Spleen (tissue), 11 donors: ENCODE measurements at regions not wholly inside any gene's neighbourhood (a gene's known extent, or its start where the extent isn't known, plus 50 kb on each side); places are given as distances from the start of the nearest gene placed in this dataset.

ENCODE experiments used
- DNase-seq: peaks from one replicate; pipeline ENCODE4 v3.0.0-alpha.2; 2020
- H3K27ac ChIP-seq, 8 donors: fragments of 200-600 bp; sonication (generic) in 7 of 8; 1 replicate in 4 of 8; 2 replicates in 4 of 8; pipeline versions ENCODE4 v1.5.0 to v1.8.0; 2016 to 2021; ENCODE audit warnings: inconsistent platforms in 4 of 8, mild to moderate bottlenecking in 4 of 8, moderate library complexity in 1 of 8
- H3K27me3 ChIP-seq, 7 donors: fragments of 200-600 bp; sonication (generic) in 6 of 7; replicated peaks in 1 of 7; 1 replicate in 4 of 7; 2 replicates in 3 of 7; pipeline versions ENCODE4 v1.5.0 to v1.8.0; 2016 to 2021; ENCODE audit warnings: inconsistent platforms in 3 of 7, mild to moderate bottlenecking in 1 of 7
- H3K36me3 ChIP-seq, 6 donors: fragments of 200-600 bp; sonication (generic) in 5 of 6; 1 replicate in 4 of 6; 2 replicates in 2 of 6; pipeline versions ENCODE4 v1.5.0 to v1.8.0; 2016 to 2021; ENCODE audit warnings: inconsistent platforms in 2 of 6
- H3K4me1 ChIP-seq, 6 donors: fragments of 200-600 bp; sonication (generic) in 5 of 6; 1 replicate in 3 of 6; 2 replicates in 3 of 6; pipeline versions ENCODE4 v1.5.0 to v1.8.0; 2016 to 2021; ENCODE audit warnings: inconsistent platforms in 3 of 6
- H3K4me3 ChIP-seq, 8 donors: fragments of 200-600 bp; sonication (generic) in 7 of 8; 1 replicate in 4 of 8; 2 replicates in 4 of 8; pipeline versions ENCODE4 v1.5.0 to v1.8.0; 2016 to 2021; ENCODE audit warnings: inconsistent platforms in 4 of 8, mild to moderate bottlenecking in 4 of 8, moderate library complexity in 2 of 8
- H3K9me3 ChIP-seq, 8 donors: fragments of 200-600 bp; sonication (generic) in 7 of 8; 1 replicate in 4 of 8; 2 replicates in 4 of 8; pipeline versions ENCODE4 v1.5.0 to v1.8.0; 2016 to 2021; ENCODE audit warnings: inconsistent platforms in 4 of 8
- POLR2A ChIP-seq, 3 donors: fragments of 450-650 bp; IDR thresholded peaks; one replicate each; pipeline ENCODE4 v1.5.1; 2017; ENCODE audit warnings: antibody characterized with exemption in 3 of 3, mild to moderate bottlenecking in 1 of 3
- POLR2AphosphoS5 ChIP-seq, 3 donors: sonication (generic); formaldehyde crosslinking; IDR thresholded peaks; one replicate each; pipeline ENCODE4 v1.5.1; 2017; ENCODE audit warnings: antibody characterized with exemption in 3 of 3
- WGBS, 5 donors: extraction: QIAGEN DNeasy Blood & Tissue Kit in 3 of 5; methylation state at CpG; one replicate each; pipeline versions ENCODE4 v1.1.5 to v1.1.7; 2013 to 2018; 5-methylcytosine and 5-hydroxymethylcytosine counted together
- intact Hi-C: fragments of 100-400 bp; cut with DNase I; formaldehyde crosslinking; loops from one replicate; pipeline ENCODE4 v1.15.0; 2023; ENCODE audit warnings: low total_unique reads
- TF ChIP-seq, protein P1 (sequence below), 11 experiments: fragments of 200-600 bp in 7 of 11; fragments of 450-650 bp in 4 of 11; sonication (generic) in 4 of 11; IDR thresholded peaks in 8 of 11; conservative IDR thresholded peaks in 3 of 11; 1 replicate in 7 of 11; 2 replicates in 4 of 11; pipeline versions ENCODE4 v1.4.0 to v1.8.0; 2016 to 2021; ENCODE audit warnings: antibody characterized with exemption in 11 of 11, inconsistent platforms in 4 of 11, mild to moderate bottlenecking in 1 of 11
- donor health status: healthy with polysubstance abuse.
- donor health status: DM: no; HTN: no; CAD: no; lungs with moderate emphysema.
- donor health status: DM: no; HTN: no; CAD: no.
- donor health status: Bipolar disorder and iron deficiency.
- donor health status: healthy.
- donor health status: DM: no; HTN: no; CAD: no.
- donor health status: DM: yes; HTN: yes; CAD: no.

DNA sequence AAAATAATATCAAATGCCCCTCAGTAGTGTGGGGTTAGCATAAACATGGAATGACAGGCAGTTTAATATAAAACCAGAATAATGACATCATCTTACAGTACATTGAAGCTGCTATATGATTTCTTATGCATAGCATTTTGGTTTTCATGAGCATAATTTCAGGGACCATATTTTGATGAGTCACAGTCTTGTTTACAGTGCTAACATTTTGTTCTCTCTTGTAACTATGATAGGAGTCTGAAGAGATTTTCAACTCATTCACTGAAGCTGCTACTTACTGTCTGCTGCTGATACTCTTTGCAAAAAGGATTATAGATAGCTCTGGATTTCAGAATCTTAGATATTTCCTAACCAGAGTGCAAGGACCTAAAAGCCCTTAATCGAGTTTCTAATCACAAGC is 92.6 kb upstream of the CCDC54 start:
- no peaks in the 10 kb centered on the region for H3K9me3 ChIP-seq
- intact Hi-C loops = no loop called here
- no peak for DNase-seq
- TF ChIP-seq POLR2A (IDR thresholded peaks at IDR 0.05) (no peak), POLR2AphosphoS5 (IDR thresholded peaks at IDR 0.05) (no peak)
- TF ChIP-seq, protein P1, sequence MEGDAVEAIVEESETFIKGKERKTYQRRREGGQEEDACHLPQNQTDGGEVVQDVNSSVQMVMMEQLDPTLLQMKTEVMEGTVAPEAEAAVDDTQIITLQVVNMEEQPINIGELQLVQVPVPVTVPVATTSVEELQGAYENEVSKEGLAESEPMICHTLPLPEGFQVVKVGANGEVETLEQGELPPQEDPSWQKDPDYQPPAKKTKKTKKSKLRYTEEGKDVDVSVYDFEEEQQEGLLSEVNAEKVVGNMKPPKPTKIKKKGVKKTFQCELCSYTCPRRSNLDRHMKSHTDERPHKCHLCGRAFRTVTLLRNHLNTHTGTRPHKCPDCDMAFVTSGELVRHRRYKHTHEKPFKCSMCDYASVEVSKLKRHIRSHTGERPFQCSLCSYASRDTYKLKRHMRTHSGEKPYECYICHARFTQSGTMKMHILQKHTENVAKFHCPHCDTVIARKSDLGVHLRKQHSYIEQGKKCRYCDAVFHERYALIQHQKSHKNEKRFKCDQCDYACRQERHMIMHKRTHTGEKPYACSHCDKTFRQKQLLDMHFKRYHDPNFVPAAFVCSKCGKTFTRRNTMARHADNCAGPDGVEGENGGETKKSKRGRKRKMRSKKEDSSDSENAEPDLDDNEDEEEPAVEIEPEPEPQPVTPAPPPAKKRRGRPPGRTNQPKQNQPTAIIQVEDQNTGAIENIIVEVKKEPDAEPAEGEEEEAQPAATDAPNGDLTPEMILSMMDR (IDR thresholded peaks at IDR 0.05 in 8 of 11, conservative IDR thresholded peaks at IDR 0.05 in 3 of 11) = no peak
- H3K4me3 ChIP-seq = no peak overlapping the region
- 57 to 82% (median 73%) methylated on average over 1 of the region's 1 CpG for WGBS, 5 donors
- no peaks in the 10 kb centered on the region for H3K27me3 ChIP-seq
- no peaks in the 10 kb centered on the region for H3K36me3 ChIP-seq
- H3K4me1 ChIP-seq = no peaks in the 10 kb centered on the region
- H3K27ac ChIP-seq = no peak overlapping the region

DNA sequence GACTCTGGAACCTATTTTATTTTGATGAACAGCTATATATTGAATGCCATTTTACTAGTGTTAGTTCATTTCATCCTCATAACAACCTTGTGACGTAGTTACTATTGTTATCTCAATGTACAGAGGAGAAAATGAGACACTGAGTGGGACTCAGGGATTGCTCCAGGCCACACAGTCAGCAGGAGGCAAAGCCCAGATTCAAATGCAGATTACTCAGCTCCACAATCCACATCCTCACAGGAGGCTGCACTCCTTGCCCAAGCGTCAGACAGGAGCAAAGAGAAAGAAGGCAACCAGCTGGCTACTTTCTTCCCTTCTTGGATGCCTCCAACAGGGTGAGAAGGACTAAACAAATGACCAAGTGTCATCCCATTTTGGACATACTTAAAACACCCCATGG is 92.0 kb upstream of the CCDC54 start:
- H3K9me3 ChIP-seq = peaks cover 0 to 3% (median under 1%) of the 10 kb centered on the region in 8 donors
- no peak for DNase-seq
- no peaks in the 10 kb centered on the region for H3K36me3 ChIP-seq
- H3K4me3 ChIP-seq = no peak overlapping the region
- WGBS, 5 donors = 71 to 90% (median 86%) methylated on average over 2 of the region's 2 CpGs
- no peaks in the 10 kb centered on the region for H3K4me1 ChIP-seq
- intact Hi-C loops = no loop called here
- TF ChIP-seq, protein P1 (IDR thresholded peaks at IDR 0.05 in 8 of 11, conservative IDR thresholded peaks at IDR 0.05 in 3 of 11) = no peak
- no peak for TF ChIP-seq POLR2A (IDR thresholded peaks at IDR 0.05)
- TF ChIP-seq POLR2AphosphoS5 (IDR thresholded peaks at IDR 0.05) = no peak
- H3K27ac ChIP-seq = no peak overlapping the region
- H3K27me3 ChIP-seq = no peaks in the 10 kb centered on the region

DNA sequence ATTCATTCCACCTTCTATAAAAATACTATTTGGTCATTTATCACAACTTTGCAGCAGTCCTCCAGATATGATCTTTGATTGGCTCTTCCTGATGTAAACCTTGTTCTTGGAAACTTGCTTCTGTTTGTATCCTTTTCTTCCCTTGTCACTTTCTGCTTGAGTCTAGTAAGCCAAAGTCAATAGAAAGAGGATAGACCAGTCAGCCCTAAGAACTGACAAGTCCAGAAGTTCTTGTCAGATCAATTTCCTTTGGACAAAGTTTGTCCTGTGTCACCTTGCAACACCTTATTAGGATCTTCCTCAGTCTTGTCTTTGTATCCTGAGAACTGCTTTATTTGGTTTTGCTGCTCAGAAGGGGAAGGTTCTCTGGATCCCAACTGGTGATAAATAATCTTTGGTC is 87.9 kb upstream of the CCDC54 start:
- no peaks in the 10 kb centered on the region for H3K27me3 ChIP-seq
- H3K27ac ChIP-seq = no peak overlapping the region
- DNase-seq = no peak
- TF ChIP-seq POLR2A (IDR thresholded peaks at IDR 0.05) (no peak), POLR2AphosphoS5 (IDR thresholded peaks at IDR 0.05) (no peak)
- TF ChIP-seq, protein P1 (IDR thresholded peaks at IDR 0.05 in 8 of 11, conservative IDR thresholded peaks at IDR 0.05 in 3 of 11) = no peak
- intact Hi-C loops = no loop called here
- H3K4me1 ChIP-seq = no peaks in the 10 kb centered on the region
- peaks cover 0 to 14% (median 4%) of the 10 kb centered on the region in 8 donors for H3K9me3 ChIP-seq
- H3K36me3 ChIP-seq = no peaks in the 10 kb centered on the region
- H3K4me3 ChIP-seq = no peak overlapping the region

DNA sequence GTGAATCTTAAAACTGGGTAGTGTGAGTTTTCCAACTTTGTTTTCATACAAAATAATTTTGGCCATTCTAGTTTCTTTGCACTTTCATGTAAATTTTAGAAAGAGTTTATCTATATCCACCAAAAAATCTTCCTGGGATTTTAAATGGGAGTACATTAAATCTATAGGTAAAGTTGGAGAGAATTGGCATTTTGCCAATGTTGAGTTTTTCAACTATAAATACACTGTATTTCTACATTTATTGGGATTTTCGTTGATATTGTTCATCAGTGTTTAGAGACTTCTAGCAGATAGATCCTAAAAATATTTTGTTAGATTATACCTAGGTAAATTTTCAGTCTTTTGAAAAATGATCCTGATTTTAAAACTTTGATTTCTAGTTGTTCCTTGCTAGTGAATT is 83.1 kb upstream of the CCDC54 start:
- Histone ChIP-seq H3K27ac (no peak overlapping the region), H3K9me3 (peaks cover 0 to 33% (median 21%) of the 10 kb centered on the region in 8 donors), H3K4me3 (no peak overlapping the region), H3K36me3 (no peaks in the 10 kb centered on the region), H3K27me3 (no peaks in the 10 kb centered on the region), H3K4me1 (no peaks in the 10 kb centered on the region)
- no peak for DNase-seq
- intact Hi-C loops = no loop called here
- 65 to 88% (median 76%) methylated on average over 1 of the region's 1 CpG for WGBS, 5 donors
- TF ChIP-seq, protein P1 (IDR thresholded peaks at IDR 0.05 in 8 of 11, conservative IDR thresholded peaks at IDR 0.05 in 3 of 11) = no peak
- TF ChIP-seq POLR2AphosphoS5 (IDR thresholded peaks at IDR 0.05) (no peak), POLR2A (IDR thresholded peaks at IDR 0.05) (no peak)
